ENCODE measurements at regions not wholly inside any gene's neighbourhood (a gene's known extent, or its start where the extent isn't known, plus 50 kb on each side); places are given as distances from the start of the nearest gene placed in this dataset.
"Not testable (repeated sequence)": the region's sequence is repeated elsewhere in the genome, so short reads cannot be mapped to it uniquely, and the experiment has no call there.

DNA sequence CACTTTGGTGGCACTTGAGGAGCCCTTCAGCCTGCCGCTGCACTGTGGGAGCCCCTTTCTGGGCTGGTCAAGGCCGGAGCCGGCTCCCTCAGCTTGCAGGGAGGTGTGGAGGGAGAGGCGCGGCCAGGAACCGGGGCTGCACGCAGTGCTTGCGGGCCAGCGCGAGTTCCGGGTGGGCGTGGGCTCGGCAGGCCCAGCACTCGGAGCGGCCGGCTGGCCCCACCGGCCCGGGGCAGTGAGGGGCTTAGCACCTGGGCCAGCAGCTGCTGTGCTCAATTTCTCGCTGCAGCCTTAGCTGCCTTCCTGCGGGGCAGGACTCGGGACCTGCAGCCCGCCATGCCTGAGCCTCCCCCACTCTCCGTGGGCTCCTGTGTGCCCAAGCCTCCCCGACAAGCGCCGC lies 533.7 kb upstream of the SLC10A2 start:
- POLR2A ChIA-PET, H3K27ac Mint-ChIP-seq, H3K27me3 Mint-ChIP-seq, H3K36me3 Mint-ChIP-seq, DNase-seq, H3K4me3 Mint-ChIP-seq, ATAC-seq, H3K4me1 Mint-ChIP-seq: not testable (repeated sequence)
- peaks cover 0 to 14% (median 0%) of the 10 kb centered on the region in 9 donors for H3K9me3 Mint-ChIP-seq

DNA sequence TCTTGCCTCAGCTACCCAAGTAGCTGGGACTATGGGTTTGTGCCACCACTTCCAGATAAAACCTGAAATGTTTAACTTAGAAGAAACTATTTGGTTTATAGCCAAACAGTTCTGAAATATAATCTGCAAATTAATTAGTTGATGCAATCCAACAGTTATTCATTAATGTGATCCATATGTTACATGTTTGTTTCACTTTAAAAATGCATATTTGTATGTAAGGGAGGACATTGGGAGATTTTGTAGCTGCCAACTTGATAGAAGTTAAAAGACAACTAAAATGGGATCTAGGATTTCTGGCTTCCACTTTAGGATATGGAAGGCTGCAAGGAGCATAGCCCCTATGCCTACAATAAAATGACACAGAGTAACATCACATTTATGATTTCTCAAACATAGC lies 532.5 kb upstream of the SLC10A2 start:
- H3K36me3 Mint-ChIP-seq, result no peaks in the 10 kb centered on the region
- DNase-seq, result no peak
- peaks cover 0 to 1% (median 0%) of the 10 kb centered on the region in 5 donors for H3K27me3 Mint-ChIP-seq
- H3K4me1 Mint-ChIP-seq, result no peaks in the 10 kb centered on the region
- POLR2A ChIA-PET, result no interaction called here
- H3K27ac Mint-ChIP-seq, result no peak overlapping the region
- no peak for ATAC-seq
- no peak overlapping the region for H3K4me3 Mint-ChIP-seq
- H3K9me3 Mint-ChIP-seq, result peaks cover 0 to 14% (median 0%) of the 10 kb centered on the region in 9 donors

GRCh38 chr13:103573446-103573845 lies 507.2 kb upstream of the SLC10A2 start:
- no peaks in the 10 kb centered on the region for H3K27me3 Mint-ChIP-seq
- H3K27ac Mint-ChIP-seq, result no peak overlapping the region
- H3K36me3 Mint-ChIP-seq, result no peaks in the 10 kb centered on the region
- DNase-seq, result no peak
- POLR2A ChIA-PET, result no interaction called here
- no peak for ATAC-seq
- peaks cover 0 to 22% (median 0%) of the 10 kb centered on the region in 9 donors for H3K9me3 Mint-ChIP-seq
- no peak overlapping the region for H3K4me3 Mint-ChIP-seq
- no peaks in the 10 kb centered on the region for H3K4me1 Mint-ChIP-seq

DNA sequence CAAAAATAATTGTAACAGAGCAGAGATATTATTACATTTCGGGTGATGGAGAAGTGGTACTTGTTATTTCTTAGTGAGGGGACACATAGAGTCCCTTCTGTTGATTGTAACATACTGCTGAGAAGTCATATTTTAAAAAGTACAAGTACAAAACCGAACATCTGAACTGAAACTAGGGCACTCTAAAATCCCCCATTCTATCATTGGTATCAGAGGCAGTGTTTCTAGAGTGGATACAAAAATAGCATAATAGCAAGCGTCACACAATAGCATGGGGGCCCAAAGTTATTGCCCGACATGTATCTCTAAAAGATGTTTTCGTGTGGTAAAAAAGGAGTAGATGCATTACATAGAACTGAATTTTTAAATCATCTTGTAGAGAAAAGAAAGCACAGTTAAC lies 502.1 kb upstream of the SLC10A2 start:
- POLR2A ChIA-PET, result no interaction called here
- Mint-ChIP-seq H3K27me3 (no peaks in the 10 kb centered on the region), H3K27ac (no peak overlapping the region), H3K36me3 (no peaks in the 10 kb centered on the region), H3K4me1 (no peaks in the 10 kb centered on the region), H3K9me3 (peaks cover 0 to 19% (median 3%) of the 10 kb centered on the region in 9 donors), H3K4me3 (no peak overlapping the region)
- DNase-seq (no peak), ATAC-seq (no peak)

DNA sequence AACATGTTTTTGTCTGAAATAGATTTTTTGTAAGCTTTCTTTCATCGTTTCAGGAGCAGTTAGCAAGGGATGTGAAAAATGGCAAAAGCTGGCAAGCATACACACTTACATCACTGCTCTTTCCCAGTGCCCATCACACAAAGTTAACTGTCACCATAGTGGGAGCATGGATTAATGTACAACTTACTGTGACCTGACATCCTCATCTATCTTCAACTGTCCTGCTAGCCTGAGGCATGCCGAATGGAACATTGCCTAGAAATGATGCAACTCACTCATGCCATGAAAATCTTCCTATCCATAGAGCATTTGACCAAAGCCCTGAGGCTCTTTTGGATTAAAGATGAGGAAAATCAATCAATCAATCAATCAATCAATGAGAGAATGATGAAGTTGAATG lies 491.7 kb upstream of the SLC10A2 start:
- H3K4me1 Mint-ChIP-seq, result no peaks in the 10 kb centered on the region
- H3K4me3 Mint-ChIP-seq, result no peak overlapping the region
- H3K27me3 Mint-ChIP-seq, result no peaks in the 10 kb centered on the region
- H3K36me3 Mint-ChIP-seq, result no peaks in the 10 kb centered on the region
- peaks cover 2 to 29% (median 7%) of the 10 kb centered on the region in 9 donors for H3K9me3 Mint-ChIP-seq
- DNase-seq (no peak), ATAC-seq (no peak)
- POLR2A ChIA-PET, result no interaction called here
- H3K27ac Mint-ChIP-seq, result no peak overlapping the region

GRCh38 chr13:103556681-103557080 lies 490.5 kb upstream of the SLC10A2 start:
- POLR2A ChIA-PET, result no interaction called here
- no peak overlapping the region for H3K4me3 Mint-ChIP-seq
- H3K27ac Mint-ChIP-seq, result no peak overlapping the region
- H3K36me3 Mint-ChIP-seq, result no peaks in the 10 kb centered on the region
- DNase-seq (no peak), ATAC-seq (no peak)
- no peaks in the 10 kb centered on the region for H3K27me3 Mint-ChIP-seq
- no peaks in the 10 kb centered on the region for H3K4me1 Mint-ChIP-seq
- peaks cover 0 to 25% (median 7%) of the 10 kb centered on the region in 9 donors for H3K9me3 Mint-ChIP-seq

DNA sequence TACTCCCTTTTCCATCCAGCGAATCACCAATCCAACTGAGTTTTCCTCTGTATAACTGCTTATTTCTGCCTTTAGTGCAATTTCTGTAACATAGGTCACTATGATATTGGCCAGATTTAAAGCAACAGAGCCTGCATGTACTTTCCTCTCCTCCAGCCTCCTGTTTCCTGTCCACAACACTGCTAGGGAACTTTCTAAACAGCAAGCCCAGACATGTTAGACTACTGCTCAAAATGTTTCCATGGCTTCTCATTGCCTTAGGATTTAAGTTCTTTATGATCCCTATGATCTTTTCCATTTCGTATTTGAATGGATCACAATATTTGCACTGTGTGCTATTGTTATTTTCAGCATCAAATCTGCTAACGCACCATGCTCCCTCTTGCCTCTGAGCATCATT lies 481.7 kb upstream of the SLC10A2 start:
- DNase-seq (no peak), ATAC-seq (no peak)
- Mint-ChIP-seq H3K4me3 (no peak overlapping the region), H3K4me1 (no peaks in the 10 kb centered on the region), H3K9me3 (peaks cover 8 to 53% (median 23%) of the 10 kb centered on the region in 9 donors), H3K27me3 (peaks cover 0 to 9% (median 0%) of the 10 kb centered on the region in 5 donors), H3K36me3 (peaks cover 0 to 16% (median 0%) of the 10 kb centered on the region in 3 donors), H3K27ac (no peak overlapping the region)
- POLR2A ChIA-PET, result no interaction called here

DNA sequence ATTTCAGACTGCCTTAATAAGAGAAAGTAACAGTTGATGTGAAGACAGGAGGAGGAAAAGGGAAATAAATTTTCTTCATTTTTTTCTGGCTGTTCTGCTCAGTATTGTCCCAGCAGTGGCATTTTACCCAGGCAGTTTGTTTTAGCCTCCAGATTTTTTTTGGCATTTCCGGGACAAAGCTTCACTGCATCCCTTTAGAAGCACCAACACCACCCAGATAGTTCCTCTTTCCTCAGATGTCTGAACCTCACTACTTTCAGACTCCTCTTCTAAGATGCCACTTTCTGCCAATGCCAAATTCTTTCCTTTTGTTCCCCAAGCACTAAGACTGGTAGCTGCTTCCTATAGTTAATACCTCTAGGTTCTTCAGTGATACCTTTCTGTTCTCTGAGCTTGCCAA lies 480.1 kb upstream of the SLC10A2 start:
- peaks cover 0 to 9% (median 0%) of the 10 kb centered on the region in 5 donors for H3K27me3 Mint-ChIP-seq
- H3K36me3 Mint-ChIP-seq, result peaks cover 0 to 16% (median 0%) of the 10 kb centered on the region in 3 donors
- peaks cover 14 to 60% (median 28%) of the 10 kb centered on the region in 9 donors for H3K9me3 Mint-ChIP-seq
- H3K27ac Mint-ChIP-seq, result no peak overlapping the region
- H3K4me3 Mint-ChIP-seq, result no peak overlapping the region
- no peaks in the 10 kb centered on the region for H3K4me1 Mint-ChIP-seq
- ATAC-seq, result no peak
- DNase-seq, result no peak
- POLR2A ChIA-PET, result no interaction called here

- H3K4me3 Mint-ChIP-seq, result no peak overlapping the region
- peaks cover 14 to 56% (median 29%) of the 10 kb centered on the region in 9 donors for H3K9me3 Mint-ChIP-seq
Measured at GRCh38 chr13:103542648-103543047, 476.4 kb upstream of the SLC10A2 start.

GRCh38 chr13:103540382-103540765 lies 474.2 kb upstream of the SLC10A2 start:
- DNase-seq (no peak), ATAC-seq (no peak)
- Mint-ChIP-seq H3K27me3 (no peaks in the 10 kb centered on the region), H3K27ac (no peak overlapping the region), H3K36me3 (peaks cover 0 to 9% (median 0%) of the 10 kb centered on the region in 3 donors), H3K9me3 (peaks cover 11 to 41% (median 28%) of the 10 kb centered on the region in 9 donors), H3K4me1 (no peaks in the 10 kb centered on the region), H3K4me3 (no peak overlapping the region)
- POLR2A ChIA-PET, result no interaction called here

More at GRCh38 chr13:103542648-103543047, 476.4 kb upstream of the SLC10A2 start:
- no peaks in the 10 kb centered on the region for H3K4me1 Mint-ChIP-seq
- peaks cover 0 to 3% (median 0%) of the 10 kb centered on the region in 5 donors for H3K27me3 Mint-ChIP-seq
- no peak for DNase-seq
- POLR2A ChIA-PET, result no interaction called here
- H3K36me3 Mint-ChIP-seq, result peaks cover 0 to 9% (median 0%) of the 10 kb centered on the region in 3 donors
- ATAC-seq, result no peak
- H3K27ac Mint-ChIP-seq, result no peak overlapping the region

DNA sequence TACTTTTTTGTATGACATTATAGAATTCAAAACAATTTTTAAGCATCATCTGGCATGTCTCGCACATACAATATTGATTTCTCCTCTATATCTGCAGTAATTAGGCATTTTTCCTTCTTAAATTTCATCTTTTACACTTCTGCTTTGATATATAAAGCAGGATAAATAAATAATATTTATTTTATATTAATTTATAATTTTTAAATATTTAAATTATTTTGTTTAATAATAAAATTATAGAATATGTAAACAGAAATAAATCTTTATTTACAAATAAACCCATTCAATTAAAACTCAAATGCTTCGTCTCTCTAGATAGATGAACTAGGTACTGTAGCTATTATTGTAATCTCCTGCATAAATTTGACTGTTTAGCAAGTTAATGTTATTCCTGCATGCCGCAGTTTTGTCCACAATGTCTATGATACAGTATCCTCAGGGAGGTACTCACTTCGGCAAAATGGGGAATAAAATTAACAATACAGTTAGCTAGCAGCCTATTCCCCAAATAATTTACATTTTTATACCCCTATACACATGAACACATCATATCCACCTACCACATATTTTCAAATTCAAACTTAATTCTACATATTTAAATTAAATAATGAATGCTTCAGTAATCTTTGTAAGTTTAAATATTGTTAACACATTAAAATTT lies 473.6 kb upstream of the SLC10A2 start:
- DNase-seq, result no peak
- Mint-ChIP-seq H3K27me3 (no peaks in the 10 kb centered on the region), H3K4me3 (no peak overlapping the region), H3K36me3 (peaks cover 0 to 4% (median 0%) of the 10 kb centered on the region in 3 donors), H3K9me3 (peaks cover 11 to 37% (median 24%) of the 10 kb centered on the region in 9 donors), H3K4me1 (no peaks in the 10 kb centered on the region), H3K27ac (no peak overlapping the region)
- no peak for ATAC-seq
- POLR2A ChIA-PET, result no interaction called here

DNA sequence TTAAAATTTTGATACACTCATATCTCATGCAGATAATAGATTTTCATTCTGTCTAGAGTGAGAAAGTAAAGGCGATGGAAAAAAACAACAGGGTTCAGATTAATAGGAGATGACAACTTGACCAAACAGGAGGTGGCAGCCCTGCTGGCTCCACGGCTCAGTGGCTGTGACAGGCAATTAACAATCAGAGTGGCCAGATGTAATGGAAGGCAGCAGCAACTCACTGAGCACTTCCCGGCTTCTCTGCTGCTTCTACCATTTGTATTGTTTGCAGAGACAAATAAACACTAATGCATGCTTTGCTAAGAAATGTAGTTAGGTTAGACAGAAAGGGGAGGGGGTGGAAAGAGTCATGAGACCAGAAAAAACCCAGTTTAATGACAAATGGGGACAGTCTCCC lies 473.0 kb upstream of the SLC10A2 start:
- no peaks in the 10 kb centered on the region for H3K27me3 Mint-ChIP-seq
- no peak for DNase-seq
- POLR2A ChIA-PET, result no interaction called here
- peaks cover 11 to 31% (median 20%) of the 10 kb centered on the region in 9 donors for H3K9me3 Mint-ChIP-seq
- H3K36me3 Mint-ChIP-seq, result no peaks in the 10 kb centered on the region
- no peaks in the 10 kb centered on the region for H3K4me1 Mint-ChIP-seq
- no peak for ATAC-seq
- no peak overlapping the region for H3K27ac Mint-ChIP-seq
- no peak overlapping the region for H3K4me3 Mint-ChIP-seq

GRCh38 chr13:103537616-103538015 lies 471.4 kb upstream of the SLC10A2 start:
- no peaks in the 10 kb centered on the region for H3K27me3 Mint-ChIP-seq
- H3K36me3 Mint-ChIP-seq, result no peaks in the 10 kb centered on the region
- H3K4me3 Mint-ChIP-seq, result no peak overlapping the region
- H3K4me1 Mint-ChIP-seq, result no peaks in the 10 kb centered on the region
- no peak overlapping the region for H3K27ac Mint-ChIP-seq
- no peak for DNase-seq
- peaks cover 3 to 17% (median 8%) of the 10 kb centered on the region in 9 donors for H3K9me3 Mint-ChIP-seq
- ATAC-seq, result no peak
- POLR2A ChIA-PET, result no interaction called here

DNA sequence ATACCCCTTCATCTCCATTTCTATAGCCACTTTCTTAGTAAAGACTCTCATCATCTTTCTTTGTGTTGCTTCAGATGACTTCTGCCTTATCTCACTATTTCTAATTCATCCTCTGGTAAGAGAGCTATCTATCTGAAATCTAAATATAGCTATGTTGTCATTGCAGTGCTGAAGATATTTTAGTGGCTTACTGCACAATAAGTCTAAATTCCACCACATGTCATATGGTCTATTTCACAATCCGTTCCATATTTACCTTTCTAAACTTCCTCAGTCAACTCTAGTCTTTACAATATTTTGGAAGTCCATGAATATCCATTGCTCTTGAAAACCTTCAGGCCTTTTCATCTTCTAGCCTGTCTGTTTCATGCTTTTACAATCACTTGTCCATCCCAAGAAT lies 465.1 kb upstream of the SLC10A2 start:
- Mint-ChIP-seq H3K4me1 (no peaks in the 10 kb centered on the region), H3K36me3 (no peaks in the 10 kb centered on the region), H3K27ac (no peak overlapping the region), H3K4me3 (no peak overlapping the region), H3K27me3 (no peaks in the 10 kb centered on the region), H3K9me3 (peaks cover 0 to 14% (median 1%) of the 10 kb centered on the region in 9 donors)
- ATAC-seq (no peak), DNase-seq (no peak)
- POLR2A ChIA-PET, result no interaction called here

Measured in naive thymus-derived CD8-positive, alpha-beta T cell (primary cell).